ENCODE measurements at regions not wholly inside any gene's neighbourhood (a gene's known extent, or its start where the extent isn't known, plus 50 kb on each side); places are given as distances from the start of the nearest gene placed in this dataset.

GRCh38 chr17:12438813-12439586 lies 226.7 kb upstream of the MYOCD start:
- DNase-seq (ENCODE audit: low spot score): no peak

GRCh38 chr17:12445331-12445730 lies 220.4 kb upstream of the MYOCD start:
- no peak for DNase-seq (ENCODE audit: low spot score)

GRCh38 chr17:12457493-12457892 lies 208.2 kb upstream of the MYOCD start:
- peak; percentile 63 for DNase-seq (ENCODE audit: low spot score)

- no peak for DNase-seq (ENCODE audit: low spot score)
Observed at GRCh38 chr17:12459736-12460135, 206.0 kb upstream of the MYOCD start.

- peak; percentile 51 for DNase-seq (ENCODE audit: low spot score)
Observed at GRCh38 chr17:12463102-12463501, 202.6 kb upstream of the MYOCD start.

GRCh38 chr17:12472252-12473173 lies 193.2 kb upstream of the MYOCD start:
- no peak for DNase-seq (ENCODE audit: low spot score)

- no peak for DNase-seq (ENCODE audit: low spot score)
Observed at GRCh38 chr17:12478311-12478710, 187.4 kb upstream of the MYOCD start.

- DNase-seq (ENCODE audit: low spot score): no peak
Observed at GRCh38 chr17:12485361-12485906, 180.3 kb upstream of the MYOCD start.

- no peak for DNase-seq (ENCODE audit: low spot score)
Observed at GRCh38 chr17:12489325-12489724, 176.4 kb upstream of the MYOCD start.

- DNase-seq (ENCODE audit: low spot score): no peak
Observed at GRCh38 chr17:12492450-12492849, 173.2 kb upstream of the MYOCD start.

GRCh38 chr17:12505866-12506265 lies 159.8 kb upstream of the MYOCD start:
- DNase-seq (ENCODE audit: low spot score): no peak

GRCh38 chr17:12507026-12507595 lies 158.6 kb upstream of the MYOCD start:
- DNase-seq (ENCODE audit: low spot score): no peak

- no peak for DNase-seq (ENCODE audit: low spot score)
Observed at GRCh38 chr17:12509801-12510200, 155.9 kb upstream of the MYOCD start.

GRCh38 chr17:12510535-12510934 lies 155.2 kb upstream of the MYOCD start:
- DNase-seq (ENCODE audit: low spot score): peak; percentile 18

- no peak for DNase-seq (ENCODE audit: low spot score)
Observed at GRCh38 chr17:12512694-12513355, 152.9 kb upstream of the MYOCD start.

- no peak for DNase-seq (ENCODE audit: low spot score)
Observed at GRCh38 chr17:12514596-12514995, 151.1 kb upstream of the MYOCD start.

GRCh38 chr17:12519956-12520594 lies 145.6 kb upstream of the MYOCD start:
- DNase-seq (ENCODE audit: low spot score): no peak

GRCh38 chr17:12521416-12521815 lies 144.3 kb upstream of the MYOCD start:
- DNase-seq (ENCODE audit: low spot score): no peak

GRCh38 chr17:12522336-12522735 lies 143.4 kb upstream of the MYOCD start:
- no peak for DNase-seq (ENCODE audit: low spot score)

- peak; percentile 65 for DNase-seq (ENCODE audit: low spot score)
Observed at GRCh38 chr17:12522743-12523183, 142.9 kb upstream of the MYOCD start.

GRCh38 chr17:12523244-12523643 lies 142.4 kb upstream of the MYOCD start:
- DNase-seq (ENCODE audit: low spot score): no peak

Data from AG08396 (cell line).